ENCODE measurements at regions not wholly inside any gene's neighbourhood (a gene's known extent, or its start where the extent isn't known, plus 50 kb on each side); places are given as distances from the start of the nearest gene placed in this dataset.

DNA sequence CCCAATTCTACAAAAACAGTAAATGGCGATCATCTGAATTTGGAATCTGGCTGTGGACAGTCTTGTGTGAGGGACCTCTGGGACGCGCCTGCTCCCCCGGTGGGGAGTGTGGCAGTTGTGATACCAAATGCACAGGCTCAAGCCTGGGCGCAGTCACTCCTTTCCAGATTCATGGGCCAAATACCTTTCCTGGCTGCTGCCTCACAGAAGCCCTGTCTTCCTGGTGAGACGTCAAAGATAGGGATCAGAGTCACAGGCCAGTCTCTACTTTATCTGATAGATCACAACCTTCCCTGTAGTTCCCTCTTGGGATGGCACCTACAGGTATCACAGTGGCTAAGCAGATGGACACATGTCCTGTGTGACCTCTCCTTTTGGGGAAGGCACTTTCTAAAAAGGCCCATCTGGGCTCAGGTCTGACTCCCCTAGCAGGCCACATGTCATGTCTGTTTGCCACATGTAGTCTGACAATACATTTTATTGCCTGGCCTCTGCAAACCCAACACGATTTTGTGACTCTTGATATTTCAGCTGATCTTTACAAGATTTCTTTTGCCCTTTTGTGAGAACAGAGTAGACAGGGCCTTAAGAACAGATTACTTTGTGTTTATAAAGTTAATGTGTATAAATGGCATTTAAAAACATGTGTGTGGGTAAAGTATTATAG is 150.1 kb downstream of the SNX10 start:
- no peaks in the 10 kb centered on the region for H3K27me3 ChIP-seq
- no peaks in the 10 kb centered on the region for H3K79me2 ChIP-seq
- WGBS (ENCODE audit: low lambda C conversion rate, missing lambda C conversion rate), result 63% methylated on average over 7 of the region's 7 CpGs
- H3K27ac ChIP-seq, result no peak overlapping the region
- no peak overlapping the region for H2AFZ ChIP-seq
- no peaks in the 10 kb centered on the region for H3K36me3 ChIP-seq (replicated peaks; ENCODE audit: insufficient read depth, low read depth)
- no peaks in the 10 kb centered on the region for H4K20me1 ChIP-seq (ENCODE audit: insufficient read depth, poor library complexity, severe bottlenecking)
- TF ChIP-seq EZH2phosphoT487 (IDR thresholded peaks at IDR 0.05; ENCODE audit: low read depth, severe bottlenecking, unreplicated experiment) (no peak), EZH2 (IDR thresholded peaks at IDR 0.05; ENCODE audit: borderline replicate concordance) (no peak), CTCF (IDR thresholded peaks at IDR 0.05; ENCODE audit: poor library complexity) (no peak)
- H3K9me2 ChIP-seq (replicated peaks; ENCODE audit: insufficient read depth), result no peaks in the 10 kb centered on the region
- H3K4me1 ChIP-seq (ENCODE audit: insufficient read depth), result peaks cover 11% of the 10 kb centered on the region
- no peak overlapping the region for H3K4me3 ChIP-seq
- no peak overlapping the region for H3K4me2 ChIP-seq
- DNase-seq (ENCODE audit: low spot score), result no peak
- no peaks in the 10 kb centered on the region for H3K9me3 ChIP-seq (ENCODE audit: low read depth)

DNA sequence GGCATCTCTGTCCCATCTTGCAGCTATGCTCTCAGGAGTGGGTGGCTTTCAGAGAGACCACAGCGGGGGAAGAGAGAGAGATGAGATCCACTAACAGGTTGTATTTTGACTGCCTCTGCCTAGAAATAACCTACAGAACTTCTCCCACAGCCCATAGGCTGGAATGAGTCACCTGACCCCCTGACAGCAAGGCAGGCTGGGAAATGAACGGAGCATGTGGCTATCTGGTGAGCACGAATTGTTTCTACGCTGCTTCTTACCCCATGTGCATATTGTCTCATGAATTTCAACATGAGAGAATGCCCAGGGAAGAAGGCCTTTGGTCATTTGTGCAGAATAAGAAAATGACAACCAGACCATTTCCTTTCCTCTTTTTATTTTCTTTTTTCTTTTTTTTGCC is 151.3 kb downstream of the SNX10 start:
- no peaks in the 10 kb centered on the region for H3K9me2 ChIP-seq (replicated peaks; ENCODE audit: insufficient read depth)
- H3K79me2 ChIP-seq, result no peaks in the 10 kb centered on the region
- TF ChIP-seq EZH2 (IDR thresholded peaks at IDR 0.05; ENCODE audit: borderline replicate concordance) (no peak), CTCF (IDR thresholded peaks at IDR 0.05; ENCODE audit: poor library complexity) (no peak), EZH2phosphoT487 (IDR thresholded peaks at IDR 0.05; ENCODE audit: low read depth, severe bottlenecking, unreplicated experiment) (no peak)
- H3K9me3 ChIP-seq (ENCODE audit: low read depth), result no peaks in the 10 kb centered on the region
- peaks cover 4% of the 10 kb centered on the region for H3K4me1 ChIP-seq (ENCODE audit: insufficient read depth)
- no peak overlapping the region for H3K4me3 ChIP-seq
- no peak overlapping the region for H3K4me2 ChIP-seq
- no peak for DNase-seq (ENCODE audit: low spot score)
- no peak overlapping the region for H2AFZ ChIP-seq
- no peaks in the 10 kb centered on the region for H4K20me1 ChIP-seq (ENCODE audit: insufficient read depth, poor library complexity, severe bottlenecking)
- no peak overlapping the region for H3K27ac ChIP-seq
- no peaks in the 10 kb centered on the region for H3K27me3 ChIP-seq
- no peaks in the 10 kb centered on the region for H3K36me3 ChIP-seq (replicated peaks; ENCODE audit: insufficient read depth, low read depth)
- 94% methylated on average over 4 of the region's 4 CpGs for WGBS (ENCODE audit: low lambda C conversion rate, missing lambda C conversion rate)

DNA sequence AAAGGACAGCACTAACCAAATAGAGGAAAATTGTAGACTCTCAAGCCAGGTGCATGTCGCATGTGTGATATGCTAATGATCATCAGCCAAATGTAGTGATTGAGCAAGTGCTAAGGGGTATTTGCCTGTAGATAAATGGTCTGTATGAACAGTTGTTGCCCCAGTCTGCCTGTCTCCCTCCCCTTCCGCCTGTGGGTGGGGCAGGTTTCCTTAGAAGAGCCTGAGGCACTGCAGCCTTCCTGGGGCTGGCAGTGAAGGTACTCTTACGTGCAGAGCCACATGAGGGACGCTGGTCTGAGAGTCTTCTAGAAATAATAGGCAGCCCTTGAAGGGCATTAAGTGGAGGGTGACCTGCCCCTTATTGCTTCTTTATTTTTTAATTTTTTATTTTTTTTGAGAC is 152.1 kb downstream of the SNX10 start:
- Histone ChIP-seq H3K4me1 (ENCODE audit: insufficient read depth) (peaks cover 4% of the 10 kb centered on the region), H4K20me1 (ENCODE audit: insufficient read depth, poor library complexity, severe bottlenecking) (no peaks in the 10 kb centered on the region), H3K9me2 (replicated peaks; ENCODE audit: insufficient read depth) (no peaks in the 10 kb centered on the region), H3K4me2 (no peak overlapping the region), H3K27ac (no peak overlapping the region), H3K4me3 (no peak overlapping the region), H3K36me3 (replicated peaks; ENCODE audit: insufficient read depth, low read depth) (no peaks in the 10 kb centered on the region), H3K27me3 (no peaks in the 10 kb centered on the region), H2AFZ (no peak overlapping the region), H3K79me2 (no peaks in the 10 kb centered on the region), H3K9me3 (ENCODE audit: low read depth) (no peaks in the 10 kb centered on the region)
- no peak for TF ChIP-seq EZH2phosphoT487 (IDR thresholded peaks at IDR 0.05; ENCODE audit: low read depth, severe bottlenecking, unreplicated experiment)
- no peak for TF ChIP-seq EZH2 (IDR thresholded peaks at IDR 0.05; ENCODE audit: borderline replicate concordance)
- no peak for TF ChIP-seq CTCF (IDR thresholded peaks at IDR 0.05; ENCODE audit: poor library complexity)
- no peak for DNase-seq (ENCODE audit: low spot score)
- WGBS (ENCODE audit: low lambda C conversion rate, missing lambda C conversion rate), result 84% methylated on average over 4 of the region's 4 CpGs

All from hepatocyte (in vitro differentiated cells).